Ecto neural progenitor cell (in vitro differentiated cells): ENCODE measurements at regions not wholly inside any gene's neighbourhood (a gene's known extent, or its start where the extent isn't known, plus 50 kb on each side); places are given as distances from the start of the nearest gene placed in this dataset.

Source experiments
- DNase-seq: peaks from one replicate; pipeline ENCODE4 v3.0.0-alpha.2; 2018; ENCODE audit warnings: low spot score

DNA sequence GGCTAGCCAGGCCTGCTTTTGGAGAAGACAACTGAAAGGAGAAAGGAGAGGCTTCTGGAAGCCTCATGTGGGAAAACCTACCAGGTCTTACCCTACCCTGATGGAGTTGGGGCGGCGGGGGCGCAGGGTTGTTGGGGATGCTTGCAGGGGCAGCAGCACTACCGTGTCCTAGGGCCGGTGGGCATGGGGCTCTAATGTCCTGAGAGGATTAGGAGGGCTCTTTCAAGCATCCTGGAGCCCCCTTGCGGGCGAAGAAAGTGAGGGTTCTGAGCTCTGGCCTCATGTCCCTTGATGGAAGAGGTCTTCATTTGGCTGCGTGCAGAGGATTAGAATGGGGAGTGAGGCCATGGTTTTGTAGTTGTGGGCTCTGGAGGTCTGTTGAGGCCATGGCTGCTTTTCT lies 86.9 kb upstream of the PITX1 start:
- DNase-seq, result no peak

DNA sequence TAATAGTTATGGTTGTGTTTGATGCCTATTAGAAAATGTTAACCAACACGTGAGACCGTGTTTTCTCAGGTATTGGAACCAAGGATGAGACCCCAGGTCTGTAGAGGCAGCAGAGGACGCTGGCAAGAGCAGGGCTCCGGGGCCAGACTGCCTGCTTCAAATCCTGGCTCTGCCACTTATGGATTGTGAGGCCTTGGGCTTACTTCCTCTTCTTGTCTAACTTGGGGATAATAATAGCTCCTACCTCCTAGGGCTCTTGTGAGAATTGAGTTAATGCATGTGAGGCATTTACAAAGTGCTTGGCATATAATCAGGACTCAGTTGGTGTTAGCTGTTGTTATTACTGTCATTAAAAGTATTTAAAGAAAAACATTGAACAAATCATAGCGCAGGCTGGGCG lies 85.5 kb upstream of the PITX1 start:
- DNase-seq, result no peak

DNA sequence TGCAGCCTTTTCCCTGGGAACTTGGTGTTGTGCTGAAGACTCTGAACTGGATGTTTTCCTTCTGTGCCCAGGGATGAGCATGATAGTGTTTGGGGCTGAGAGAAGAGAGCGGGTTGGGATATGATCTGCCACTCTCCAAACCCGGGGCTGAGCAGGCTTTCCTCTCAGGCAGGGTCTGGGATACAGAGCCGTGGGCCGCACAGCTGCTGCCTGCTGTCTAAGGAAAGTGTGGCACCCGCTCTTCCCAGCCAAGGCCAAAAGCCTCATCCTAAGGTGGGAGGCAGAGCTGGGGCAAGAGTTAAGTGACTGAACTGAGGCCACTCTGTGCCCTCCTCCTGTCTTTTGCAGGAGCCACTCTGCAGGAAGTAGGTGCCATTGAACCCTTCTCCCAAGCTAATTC lies 83.6 kb upstream of the PITX1 start:
- no peak for DNase-seq

DNA sequence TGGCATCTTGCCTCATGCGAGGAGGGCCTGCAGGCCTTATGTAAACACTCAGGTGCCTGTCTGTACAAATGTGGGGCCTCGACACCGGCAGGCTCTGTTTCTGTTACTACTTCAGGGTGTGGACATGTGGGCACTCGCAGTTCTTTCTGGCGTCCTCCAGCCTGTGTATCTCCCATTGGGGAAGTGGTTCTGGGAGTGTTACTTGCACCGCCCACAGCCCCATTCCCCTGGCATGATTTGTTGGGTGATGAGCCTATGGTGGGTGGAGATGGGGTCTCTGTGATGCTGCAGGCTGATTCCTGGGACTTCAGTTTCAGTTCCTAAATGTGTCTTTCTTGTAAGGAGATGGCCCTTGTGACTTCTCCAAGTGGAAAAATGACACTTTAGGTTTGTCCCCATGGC lies 82.1 kb upstream of the PITX1 start:
- DNase-seq, result no peak

DNA sequence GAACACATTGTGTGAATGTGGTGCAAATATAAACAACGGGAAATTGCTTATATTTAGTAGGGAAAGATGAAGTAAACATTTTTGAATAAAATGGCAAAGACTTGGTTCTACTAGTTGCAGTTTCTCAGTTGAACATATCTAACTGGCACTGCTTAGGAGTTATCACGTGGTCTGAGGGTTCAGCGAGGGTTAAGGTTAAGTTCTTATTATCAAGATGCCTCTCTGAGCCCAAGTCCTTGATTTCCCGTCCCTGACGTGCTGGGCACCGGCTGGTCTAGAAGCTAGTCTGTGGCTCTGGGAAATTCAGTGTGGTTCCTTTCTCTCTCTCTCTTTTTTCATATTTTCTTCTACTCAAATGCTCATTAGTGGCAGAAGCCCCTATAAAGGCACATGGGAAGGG lies 81.6 kb upstream of the PITX1 start:
- no peak for DNase-seq

DNA sequence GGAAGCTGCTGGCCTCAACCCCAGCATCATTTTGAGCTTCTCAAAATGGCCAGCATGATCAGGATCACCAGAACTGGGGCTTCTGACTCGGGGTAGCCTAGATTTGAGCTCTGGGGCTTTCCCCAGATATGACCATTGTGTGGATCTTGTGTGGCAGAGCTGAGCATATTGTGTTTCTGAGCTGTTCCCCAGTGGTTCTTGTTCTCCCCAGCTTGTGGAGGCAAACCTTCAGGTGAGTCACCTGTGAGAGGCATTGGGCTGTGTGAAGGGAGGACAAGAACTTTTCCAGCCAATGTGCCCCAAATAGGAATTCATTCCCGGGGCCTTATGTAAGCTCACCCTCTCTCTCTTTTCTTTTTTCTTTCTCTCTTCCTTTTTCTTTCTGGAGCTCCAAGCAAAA lies 80.7 kb upstream of the PITX1 start:
- no peak for DNase-seq

DNA sequence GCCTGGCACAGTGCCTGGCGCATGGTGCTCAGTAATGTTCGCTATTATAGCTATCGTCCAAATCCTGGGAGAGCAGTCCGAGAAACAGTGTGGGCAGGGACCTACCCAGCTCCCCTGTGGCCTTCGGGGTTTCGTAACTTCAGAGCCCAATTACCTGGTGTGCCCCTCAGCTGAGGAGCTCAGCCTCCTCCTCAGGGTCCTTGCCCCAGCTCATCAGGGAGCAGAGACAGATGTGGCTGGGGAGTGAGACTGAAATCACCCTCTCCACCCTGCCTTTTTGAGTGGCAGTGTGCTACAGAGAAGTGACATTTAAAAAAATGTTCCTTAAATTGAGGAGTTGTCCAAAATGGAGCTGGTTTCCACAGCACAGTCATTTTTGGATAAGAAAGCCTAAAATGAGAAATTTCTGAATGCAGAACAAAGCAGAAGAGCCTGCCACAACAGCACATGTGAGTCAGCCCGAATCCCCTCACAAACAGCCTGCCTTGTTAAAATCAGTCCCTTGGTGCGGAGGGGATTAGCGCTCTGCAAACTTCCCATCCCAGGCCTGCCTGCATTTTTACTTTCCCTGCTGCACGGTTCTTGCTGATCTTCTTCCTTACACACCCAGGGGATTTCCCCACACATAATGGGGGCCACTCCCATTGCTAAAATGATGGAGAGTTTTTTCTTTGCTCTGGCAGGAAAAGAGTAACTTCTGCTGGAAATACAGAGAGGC lies 78.1 kb upstream of the PITX1 start:
- no peak for DNase-seq

DNA sequence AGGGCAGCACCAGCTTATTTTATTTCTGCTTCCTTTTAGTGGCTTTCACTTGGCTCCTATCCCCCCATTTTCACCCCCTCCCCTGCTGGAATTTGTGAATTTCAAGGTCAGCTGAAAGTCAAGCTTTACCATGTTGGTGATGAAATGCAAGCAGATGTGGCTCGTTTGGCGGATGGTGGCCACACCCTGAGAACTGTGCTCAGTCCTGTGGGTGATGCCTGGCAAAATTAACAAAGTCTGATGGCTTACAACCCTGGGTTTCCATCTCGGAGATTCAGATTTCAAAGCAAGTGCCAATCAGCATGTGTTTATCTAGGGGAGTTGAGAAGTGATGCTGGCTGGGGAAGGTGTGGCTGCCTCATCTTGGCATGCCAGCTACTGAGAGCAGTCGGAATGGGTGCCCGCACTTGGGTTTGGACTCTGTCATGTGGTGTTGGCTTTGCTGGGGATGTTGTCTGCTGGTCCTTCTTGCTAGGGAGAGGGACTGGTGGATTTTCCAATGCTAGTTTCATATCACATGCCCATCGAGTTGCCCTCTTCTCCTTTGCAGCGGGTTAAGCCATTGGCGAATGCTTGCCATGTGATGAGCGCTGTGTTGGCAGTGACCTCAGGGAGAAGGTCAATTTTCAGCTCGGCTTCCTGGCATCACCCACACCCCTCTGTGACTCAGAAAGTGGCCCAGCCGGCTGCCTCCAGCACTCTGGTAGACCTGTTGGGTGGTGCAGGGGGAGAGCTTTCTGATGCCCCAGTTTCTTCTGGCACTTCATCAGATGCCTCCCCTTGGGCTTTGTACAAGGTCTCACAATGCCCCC lies 77.0 kb upstream of the PITX1 start:
- DNase-seq, result no peak

DNA sequence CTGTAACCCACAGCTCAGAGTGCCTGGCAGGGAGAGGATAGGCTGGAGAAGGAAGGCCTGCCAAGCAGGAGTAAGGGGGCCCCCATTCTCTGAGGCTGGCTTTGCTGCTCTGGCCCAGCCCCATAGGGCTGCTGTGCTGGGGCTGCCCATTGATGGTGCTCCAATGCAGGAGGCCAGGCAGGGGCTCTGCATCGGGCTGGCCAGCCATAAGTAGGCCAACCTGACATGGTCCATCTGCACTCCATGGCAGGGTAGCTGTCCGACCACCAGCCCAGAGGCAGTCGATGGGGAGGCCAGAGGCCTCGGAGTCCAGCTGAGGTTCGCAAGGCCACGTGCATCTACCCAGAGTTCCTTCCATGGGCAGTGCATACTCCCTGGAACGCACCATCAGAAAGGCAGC lies 75.0 kb upstream of the PITX1 start:
- DNase-seq, result no peak

DNA sequence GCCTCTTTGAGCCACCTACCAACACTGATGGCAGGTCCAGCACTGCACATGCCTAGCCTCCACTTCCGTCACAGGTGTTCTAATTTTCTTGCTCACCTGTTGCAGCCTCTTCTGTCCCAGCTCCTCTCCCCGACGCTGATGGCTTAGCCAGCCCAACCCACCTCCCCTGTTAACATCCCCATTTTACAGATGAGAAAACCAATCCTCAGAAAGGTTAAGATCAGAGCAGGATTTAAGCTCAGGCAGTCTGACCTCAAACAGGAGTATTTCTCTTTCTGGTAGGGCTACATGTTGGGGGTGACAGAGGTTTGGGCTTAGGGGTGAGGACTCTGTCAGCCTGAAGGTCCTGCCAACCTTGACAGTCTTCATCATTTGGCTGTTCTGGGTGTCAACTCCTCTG lies 74.5 kb upstream of the PITX1 start:
- no peak for DNase-seq

DNA sequence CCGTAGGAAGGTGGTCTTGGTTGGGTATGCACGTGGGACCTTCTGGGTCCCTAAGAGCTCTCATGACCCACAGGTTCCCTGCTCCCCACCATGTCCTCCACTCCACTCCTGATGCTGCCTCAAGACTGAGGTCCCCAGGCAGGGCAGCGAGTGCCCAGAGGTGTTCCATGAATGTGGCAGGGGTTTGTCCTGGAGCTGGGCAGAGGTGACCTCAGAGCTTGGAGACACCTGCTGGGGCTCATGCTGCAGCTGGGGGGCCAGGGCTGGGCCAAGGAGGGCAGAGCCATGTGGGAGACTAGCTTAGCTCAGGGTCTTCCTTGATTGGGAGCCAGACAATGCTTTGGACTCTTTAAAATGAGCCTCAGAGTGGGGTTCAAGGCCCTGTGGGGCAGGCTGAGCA lies 74.0 kb upstream of the PITX1 start:
- DNase-seq, result no peak

DNA sequence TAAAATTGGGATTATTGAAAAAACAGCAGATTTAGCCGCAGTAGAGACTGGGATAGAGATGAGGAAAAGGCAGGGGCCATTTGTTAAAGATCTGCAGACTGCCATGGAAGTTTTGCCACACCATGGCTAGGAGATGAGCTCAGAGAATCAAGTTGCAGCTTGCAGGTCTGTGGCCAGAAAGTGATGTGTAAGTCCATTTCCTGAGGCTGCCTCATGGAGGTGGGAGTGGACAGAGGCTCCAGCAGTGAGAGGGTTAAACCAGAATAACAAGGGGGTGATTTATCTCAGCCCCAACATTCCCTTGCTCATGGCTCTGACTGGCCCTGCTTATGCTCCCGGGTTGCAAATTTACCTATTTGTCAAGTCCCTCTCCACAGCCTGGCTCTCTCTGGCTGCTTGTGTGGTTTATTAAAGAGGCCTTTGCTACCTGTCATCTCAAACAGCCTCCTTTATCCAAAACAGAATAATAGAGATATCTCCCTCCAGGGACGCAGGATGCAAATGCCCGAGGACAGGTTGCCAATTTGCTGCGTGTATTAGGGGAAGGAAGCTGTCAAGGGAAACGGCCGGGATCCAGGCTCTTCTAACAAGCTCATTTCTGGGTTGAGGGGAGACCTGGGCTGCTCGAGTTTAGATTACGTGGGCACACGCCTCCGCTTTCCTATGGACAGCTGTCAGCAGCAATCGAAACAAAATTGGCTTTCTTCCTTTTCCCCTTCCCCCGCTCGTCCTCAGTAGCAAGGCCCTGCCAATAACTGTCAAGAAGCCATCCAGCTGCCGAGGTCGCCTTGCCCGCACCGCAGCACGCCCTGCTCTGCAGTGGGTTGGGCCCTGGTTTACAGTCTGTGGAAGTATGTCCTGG lies 72.8 kb upstream of the PITX1 start:
- DNase-seq, result no peak

DNA sequence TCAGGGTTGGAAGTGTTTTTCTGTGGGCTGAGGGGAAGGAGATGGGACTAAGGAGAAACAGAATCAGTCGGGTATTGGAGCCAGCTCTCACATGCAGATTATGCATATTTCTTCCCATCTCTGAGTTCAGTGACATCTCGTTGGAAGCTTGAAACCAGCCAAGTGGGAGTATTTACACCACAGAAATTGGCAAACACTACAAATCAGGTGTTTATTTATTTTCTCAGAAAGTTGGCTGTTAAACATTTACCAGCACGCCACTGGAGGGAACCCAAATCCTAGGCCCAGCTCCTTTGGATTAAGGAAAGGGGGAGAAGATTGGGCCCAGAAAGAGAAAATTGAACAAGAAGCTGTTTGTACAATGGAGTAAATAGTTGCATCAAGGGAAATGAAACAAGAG lies 72.1 kb upstream of the PITX1 start:
- DNase-seq, result no peak

DNA sequence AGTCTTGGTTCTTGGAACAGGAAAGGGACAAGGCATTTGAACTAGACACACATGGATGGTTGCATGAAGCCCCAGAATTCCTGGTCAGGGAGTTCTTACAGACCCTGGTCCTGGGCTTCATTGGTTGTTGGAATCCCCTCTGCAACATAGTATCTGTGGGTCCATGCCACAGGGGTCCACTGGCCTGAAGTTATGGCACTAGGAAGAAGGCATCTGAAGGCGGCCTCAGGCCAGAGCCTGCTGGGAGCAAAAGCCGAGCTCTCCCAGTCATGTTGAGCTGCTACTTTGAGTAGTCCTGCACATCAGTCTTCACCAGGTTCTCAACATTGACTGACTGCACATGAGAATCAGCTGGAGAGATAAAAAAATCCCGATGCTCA lies 71.1 kb upstream of the PITX1 start:
- no peak for DNase-seq

DNA sequence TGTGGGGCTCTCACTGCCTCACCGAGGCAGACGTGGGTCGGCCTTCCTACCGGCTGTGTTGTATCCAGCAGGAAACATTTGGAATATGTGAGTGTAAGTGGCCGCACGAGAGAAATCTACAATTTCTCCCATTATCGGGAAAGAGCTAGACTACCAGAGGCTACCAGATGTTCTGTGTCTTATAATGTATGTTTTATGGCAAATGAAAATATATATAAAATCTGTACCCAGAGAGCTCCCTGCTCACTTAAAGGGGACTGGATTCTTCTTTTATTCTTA lies 69.5 kb upstream of the PITX1 start:
- DNase-seq, result no peak

DNA sequence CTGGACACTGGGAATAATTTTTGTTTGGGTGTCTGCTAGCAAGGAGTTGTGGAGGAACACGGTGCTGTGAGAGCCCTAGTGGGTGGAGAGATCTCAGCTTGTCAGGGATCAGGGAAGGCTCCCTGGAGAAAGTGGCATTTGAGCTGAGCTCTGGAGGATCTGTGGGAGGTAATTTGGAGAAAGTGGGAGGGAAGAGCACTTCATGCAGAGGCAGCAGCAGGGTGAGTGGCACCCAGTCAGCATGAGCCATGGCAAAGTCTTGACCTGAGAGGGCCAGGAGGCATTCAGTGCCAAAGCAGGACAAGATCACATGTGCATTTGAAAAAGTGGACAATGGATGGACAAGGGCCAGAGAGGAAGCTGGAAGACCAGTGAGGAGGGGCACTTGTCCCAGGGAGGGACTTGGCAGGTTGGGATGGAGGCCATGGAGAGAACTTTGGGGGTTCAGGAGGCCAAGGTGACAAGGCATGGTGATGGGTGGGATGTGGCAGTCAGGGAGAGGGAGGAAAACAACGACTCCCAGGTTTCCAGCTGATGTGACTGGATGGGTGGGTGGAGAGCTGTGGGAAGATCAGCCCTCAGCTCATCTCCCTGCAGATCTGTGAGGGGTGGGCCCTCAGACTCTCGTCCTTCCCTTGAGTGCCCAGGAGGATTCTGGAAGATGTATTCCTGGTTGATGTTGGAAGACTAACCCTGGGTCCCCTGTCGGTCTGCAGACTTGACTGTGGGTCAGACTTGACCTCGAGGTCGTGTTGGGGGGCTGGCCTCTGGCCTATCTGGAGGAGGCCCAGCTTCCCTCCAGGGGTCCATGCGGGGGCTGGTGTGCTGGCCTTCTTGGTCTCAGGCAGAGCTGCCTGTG lies 68.9 kb upstream of the PITX1 start:
- no peak for DNase-seq

DNA sequence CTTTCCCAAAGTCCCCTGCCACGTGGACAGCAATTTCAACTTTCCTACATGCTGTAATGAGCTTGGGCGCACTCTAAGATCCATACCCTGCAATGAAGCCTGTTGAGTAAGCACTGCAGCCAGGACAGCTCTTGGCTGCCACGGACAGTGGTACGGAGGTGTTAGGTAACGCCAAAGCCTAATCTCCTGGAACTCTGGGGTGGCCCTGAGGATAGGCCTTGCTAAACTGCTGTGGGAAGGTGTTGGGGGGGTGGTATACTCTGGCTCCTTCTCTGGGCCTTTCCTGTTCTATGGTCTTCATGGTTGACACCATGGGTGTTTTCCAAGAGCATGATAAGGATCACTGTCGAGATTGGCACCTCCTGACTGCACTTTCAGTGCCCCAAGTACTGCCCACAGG lies 66.4 kb upstream of the PITX1 start:
- DNase-seq, result no peak

DNA sequence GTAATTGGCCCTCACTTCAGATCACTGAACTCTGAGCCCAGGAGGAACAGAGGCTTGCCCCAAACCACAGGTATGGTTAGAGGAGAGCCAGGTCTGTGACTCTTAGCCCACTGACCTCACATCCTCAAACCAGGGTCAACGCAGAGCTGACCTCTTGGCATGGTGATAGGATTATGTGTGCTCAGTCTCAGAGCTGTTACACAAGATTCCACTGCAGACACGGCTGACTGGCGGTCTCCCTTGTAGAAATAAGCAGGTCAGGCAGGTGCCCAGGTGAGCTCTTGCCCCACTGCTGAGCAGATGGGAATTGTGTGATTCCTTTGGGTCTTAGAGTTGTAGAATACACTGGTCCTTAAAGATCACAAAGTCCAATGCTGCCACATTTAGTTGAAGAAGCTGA lies 66.0 kb upstream of the PITX1 start:
- DNase-seq, result no peak

DNA sequence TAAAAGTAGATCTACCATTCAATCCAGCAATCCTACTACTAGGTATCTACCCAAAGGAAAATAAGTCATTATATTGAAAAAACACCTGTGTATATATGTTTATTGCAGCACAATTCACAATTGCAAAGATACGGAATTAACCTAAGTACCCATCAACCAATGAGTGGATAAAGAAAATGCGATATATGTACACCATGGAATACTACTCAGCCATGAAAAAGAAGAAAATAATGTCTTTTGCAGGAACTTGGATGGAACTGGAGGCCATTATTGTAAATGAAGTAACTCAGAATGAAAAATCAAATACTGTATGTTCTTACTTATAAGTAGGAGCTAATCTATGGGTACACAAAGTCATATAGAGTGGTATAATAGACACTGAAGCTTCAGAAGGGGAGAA lies 63.4 kb upstream of the PITX1 start:
- DNase-seq, result no peak

DNA sequence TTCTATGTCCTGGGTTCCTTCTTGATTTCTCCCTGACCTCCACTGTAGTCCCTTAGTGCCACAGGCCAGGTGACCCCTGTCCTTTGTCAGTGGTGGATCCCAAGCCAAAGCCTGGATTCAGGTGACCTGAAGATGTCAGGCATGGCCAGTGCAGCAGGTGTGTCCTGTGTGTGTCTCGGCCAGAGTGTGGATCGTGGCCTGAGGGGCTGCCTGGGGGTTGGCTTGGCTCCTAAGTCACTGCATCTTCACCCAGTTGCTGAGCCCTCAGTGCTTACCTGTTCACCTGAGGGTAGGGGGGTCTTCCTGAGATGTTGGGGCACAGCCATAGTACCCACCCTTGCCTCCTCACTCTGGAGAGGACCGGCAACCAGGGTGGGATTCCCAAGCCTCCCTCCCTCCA lies 61.8 kb upstream of the PITX1 start:
- DNase-seq, result no peak

DNA sequence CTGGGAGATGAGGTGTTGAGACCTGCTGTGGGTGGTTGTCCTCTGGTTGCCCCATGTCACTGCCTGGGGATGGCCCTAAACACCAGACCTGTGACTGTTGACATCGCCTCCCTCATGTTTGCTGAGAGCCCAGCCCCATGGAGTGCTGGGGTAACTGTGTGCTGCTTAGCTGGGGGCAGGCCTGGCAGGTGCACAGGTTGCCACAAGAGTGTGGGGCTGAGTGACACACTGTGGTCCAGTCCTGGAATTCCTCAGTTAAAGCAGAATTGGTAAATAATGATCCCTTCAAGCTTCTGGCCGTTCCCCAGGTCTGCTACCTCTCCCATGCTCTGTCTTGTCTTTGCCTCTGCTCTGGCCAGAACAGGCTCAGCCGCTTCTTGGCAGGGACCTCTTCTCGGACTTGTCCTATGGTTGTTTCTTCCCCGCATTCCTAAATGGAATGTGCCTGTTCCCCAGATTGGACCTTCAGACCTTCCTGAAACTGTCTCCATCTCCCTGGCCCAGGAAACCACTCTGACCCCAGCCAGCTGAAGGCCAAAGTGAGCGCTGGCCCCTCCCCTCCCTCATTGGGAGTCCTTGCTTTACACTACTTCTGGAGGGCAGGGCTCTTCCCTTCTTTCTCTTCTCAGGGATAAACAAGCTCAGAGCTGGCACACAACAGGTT lies 61.2 kb upstream of the PITX1 start:
- DNase-seq, result no peak
